SK-N-SH (cell line): ENCODE measurements at regions not wholly inside any gene's neighbourhood (a gene's known extent, or its start where the extent isn't known, plus 50 kb on each side); places are given as distances from the start of the nearest gene placed in this dataset.
"Not testable (repeated sequence)": the region's sequence is repeated elsewhere in the genome, so short reads cannot be mapped to it uniquely, and the experiment has no call there.

Experiments
- CTCF ChIA-PET: fragments of 300-600, 350-600 bp; formaldehyde crosslinking; extraction: SDS; loops from one replicate; lab custom pipeline; 2021; lab: Yijun Ruan, JAX
- POLR2A ChIA-PET: fragments of 350-600 bp; sonication (Branson Sonifier 250); formaldehyde crosslinking; extraction: SDS; loops from one replicate; lab custom pipeline; 2020; ENCODE audit warnings: antibody characterized with exemption, inconsistent platforms; lab: Yijun Ruan, JAX
- DNase-seq: peaks from one replicate; pipeline ENCODE4 v3.0.0; 2012
- H2AFZ ChIP-seq: fragments of 200-600 bp; sonication (generic); 2 replicates; pipeline ENCODE4 v1.8.1; 2016; ENCODE audit warnings: antibody characterized with exemption, mild to moderate bottlenecking, low read depth
- H3F3A ChIP-seq: fragments of 200-600 bp; sonication (generic); replicated peaks from 2 replicates; pipeline ENCODE3; 2016; ENCODE audit warnings: antibody characterized with exemption, mild to moderate bottlenecking; ENCODE audit not compliant: insufficient read depth
- H3K27ac ChIP-seq, 2 experiments: fragments of 200-500 bp in 1 of 2; fragments of 200-600 bp in 1 of 2; sonication (Bioruptor generic) in 1 of 2; sonication (generic), shearing (Covaris generic) in 1 of 2; 2 replicates each; pipeline versions ENCODE4 v1.5.1 to v1.6.1; 2014 to 2016; ENCODE audit warnings: low read depth in 2 of 2, inconsistent platforms in 1 of 2, low read length in 1 of 2, mild to moderate bottlenecking in 1 of 2, mixed read lengths in 1 of 2
- H3K27me3 ChIP-seq: fragments of 200-600 bp; sonication (generic), shearing (Covaris generic); 2 replicates; pipeline ENCODE4 v1.6.1; 2016; ENCODE audit warnings: mixed run types; ENCODE audit not compliant: insufficient read depth
- H3K36me3 ChIP-seq, 2 experiments: fragments of 200-500 bp in 1 of 2; fragments of 200-600 bp in 1 of 2; sonication (Bioruptor generic) in 1 of 2; sonication (generic) in 1 of 2; replicated peaks in 1 of 2; 2 replicates each; pipeline versions ENCODE3 to v1.5.1; 2014 to 2016; ENCODE audit warnings: low read length in 1 of 2, mild to moderate bottlenecking in 1 of 2; ENCODE audit not compliant: insufficient read depth in 2 of 2, control insufficient read depth in 1 of 2
- H3K4me1 ChIP-seq, 2 experiments: fragments of 200-500 bp in 1 of 2; fragments of 200-600 bp in 1 of 2; sonication (Bioruptor generic) in 1 of 2; sonication (generic), shearing (Covaris generic) in 1 of 2; 2 replicates each; pipeline versions ENCODE4 v1.5.1 to v1.6.1; 2014 to 2016; ENCODE audit warnings: low read depth in 1 of 2, low read length in 1 of 2, mixed run types in 1 of 2; ENCODE audit not compliant: insufficient read depth in 2 of 2, control insufficient read depth in 1 of 2
- H3K4me2 ChIP-seq: fragments of 200-600 bp; sonication (generic), shearing (Covaris generic); 2 replicates; pipeline ENCODE4 v1.6.1; 2017; ENCODE audit warnings: mixed run types
- H3K4me3 ChIP-seq, 2 experiments: fragments of 200-500 bp in 1 of 2; fragments of 200-600 bp in 1 of 2; sonication (Bioruptor generic) in 1 of 2; sonication (generic), shearing (Covaris generic) in 1 of 2; 2 replicates each; pipeline versions ENCODE4 v1.5.1 to v1.8.1; 2014 to 2016; ENCODE audit warnings: low read depth in 2 of 2, inconsistent platforms in 1 of 2, low read length in 1 of 2, mild to moderate bottlenecking in 1 of 2, mixed read lengths in 1 of 2, moderate library complexity in 1 of 2
- H3K79me2 ChIP-seq: fragments of 200-600 bp; sonication (generic); 2 replicates; pipeline ENCODE4 v1.8.1; 2017; ENCODE audit warnings: mild to moderate bottlenecking; ENCODE audit not compliant: insufficient read depth
- H3K9ac ChIP-seq: fragments of 200-600 bp; sonication (generic); 2 replicates; pipeline ENCODE4 v1.6.1; 2017; ENCODE audit warnings: mixed run types
- H3K9me2 ChIP-seq: fragments of 200-600 bp; sonication (generic); 2 replicates; pipeline ENCODE4 v1.6.1; 2017; ENCODE audit warnings: mixed run types
- H3K9me3 ChIP-seq: fragments of 200-600 bp; sonication (generic); 2 replicates; pipeline ENCODE4 v1.6.1; 2017; ENCODE audit warnings: mixed run types, mild to moderate bottlenecking, moderate library complexity
- H4K20me1 ChIP-seq: fragments of 200-600 bp; sonication (generic); 2 replicates; pipeline ENCODE4 v1.6.1; 2017; ENCODE audit warnings: mild to moderate bottlenecking, mixed run types; ENCODE audit not compliant: insufficient read depth
- EP300 ChIP-seq, 2 experiments: IDR thresholded peaks; 2 replicates each; pipeline versions ENCODE4 v1.4.0 to v1.6.1; 2012; ENCODE audit warnings: borderline replicate concordance in 1 of 2, low read depth in 1 of 2, low read length in 1 of 2
- FOXM1 ChIP-seq: IDR thresholded peaks from 2 replicates; pipeline ENCODE4 v1.4.0; 2012; ENCODE audit warnings: low read depth, mild to moderate bottlenecking
- GABPA ChIP-seq: IDR thresholded peaks from 2 replicates; pipeline ENCODE4 v1.4.0; 2012; ENCODE audit warnings: low read depth, mild to moderate bottlenecking
- JUND ChIP-seq: IDR thresholded peaks from 2 replicates; pipeline ENCODE4 v1.4.0; 2012
- POLR2AphosphoS5 ChIP-seq: IDR thresholded peaks from 2 replicates; pipeline ENCODE4 v1.6.1; 2012; ENCODE audit warnings: low read depth, low read length
- RFX5 ChIP-seq: IDR thresholded peaks from 2 replicates; pipeline ENCODE4 v1.6.1; 2012; ENCODE audit warnings: mild to moderate bottlenecking, improper control_type of control experiment, low read length
- SIN3A ChIP-seq: IDR thresholded peaks from 2 replicates; pipeline ENCODE4 v1.6.1; 2012; ENCODE audit warnings: low read depth, mild to moderate bottlenecking, low read length, moderate library complexity, borderline replicate concordance
- TAF1 ChIP-seq: IDR thresholded peaks from 2 replicates; pipeline ENCODE4 v1.6.1; 2012; ENCODE audit warnings: low read depth, mild to moderate bottlenecking, low read length, moderate library complexity, borderline replicate concordance
- TCF12 ChIP-seq: IDR thresholded peaks from 2 replicates; pipeline ENCODE4 v1.4.0; 2012
- YY1 ChIP-seq: IDR thresholded peaks from 2 replicates; pipeline ENCODE4 v1.4.0; 2012; ENCODE audit warnings: low read depth, mild to moderate bottlenecking
- whole genome bisulfite sequencing: methylation state at CpG from one replicate; pipeline ENCODE4 v1.1.6; 2017; ENCODE audit warnings: low lambda C conversion rate; 5-methylcytosine and 5-hydroxymethylcytosine counted together
- TF ChIP-seq, protein P1 (sequence below): IDR thresholded peaks from 2 replicates; pipeline ENCODE4 v1.4.0; 2012; ENCODE audit warnings: low read depth
- TF ChIP-seq, protein P2 (sequence below): IDR thresholded peaks from 2 replicates; pipeline ENCODE4 v1.4.0; 2012; ENCODE audit warnings: low read depth, borderline replicate concordance
- TF ChIP-seq, protein P3 (sequence below): IDR thresholded peaks from 2 replicates; pipeline ENCODE4; 2012

DNA sequence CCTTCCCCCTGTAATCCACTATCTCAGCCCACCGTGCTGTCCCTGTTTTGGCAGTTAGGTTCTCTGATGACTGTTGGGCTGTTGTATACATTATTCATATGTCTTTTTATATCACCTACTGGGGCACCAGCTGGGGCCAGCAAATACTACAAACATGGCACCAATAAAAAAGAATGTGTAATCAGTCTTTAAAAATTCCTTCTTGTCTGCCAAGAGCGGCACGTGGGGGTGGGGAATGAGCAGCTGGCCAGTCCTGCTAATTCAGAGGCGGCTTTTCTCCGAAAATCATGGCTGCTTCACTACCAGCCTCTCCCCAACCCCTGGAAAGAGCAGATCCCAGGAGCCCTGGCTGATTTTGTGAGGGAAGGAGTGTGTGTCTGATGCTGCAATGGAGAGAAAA, 77.7 kb upstream of the EEF2KMT start:
- no peak for DNase-seq
- H3K9me2 ChIP-seq = no peaks in the 10 kb centered on the region
- no peak for TF ChIP-seq SIN3A
- TF ChIP-seq, protein P1, sequence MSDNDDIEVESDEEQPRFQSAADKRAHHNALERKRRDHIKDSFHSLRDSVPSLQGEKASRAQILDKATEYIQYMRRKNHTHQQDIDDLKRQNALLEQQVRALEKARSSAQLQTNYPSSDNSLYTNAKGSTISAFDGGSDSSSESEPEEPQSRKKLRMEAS = no peak
- no peak for TF ChIP-seq POLR2AphosphoS5
- no peak for TF ChIP-seq FOXM1
- TF ChIP-seq TCF12 = no peak
- no peak for TF ChIP-seq RFX5
- TF ChIP-seq YY1 = no peak
- TF ChIP-seq, protein P2, sequence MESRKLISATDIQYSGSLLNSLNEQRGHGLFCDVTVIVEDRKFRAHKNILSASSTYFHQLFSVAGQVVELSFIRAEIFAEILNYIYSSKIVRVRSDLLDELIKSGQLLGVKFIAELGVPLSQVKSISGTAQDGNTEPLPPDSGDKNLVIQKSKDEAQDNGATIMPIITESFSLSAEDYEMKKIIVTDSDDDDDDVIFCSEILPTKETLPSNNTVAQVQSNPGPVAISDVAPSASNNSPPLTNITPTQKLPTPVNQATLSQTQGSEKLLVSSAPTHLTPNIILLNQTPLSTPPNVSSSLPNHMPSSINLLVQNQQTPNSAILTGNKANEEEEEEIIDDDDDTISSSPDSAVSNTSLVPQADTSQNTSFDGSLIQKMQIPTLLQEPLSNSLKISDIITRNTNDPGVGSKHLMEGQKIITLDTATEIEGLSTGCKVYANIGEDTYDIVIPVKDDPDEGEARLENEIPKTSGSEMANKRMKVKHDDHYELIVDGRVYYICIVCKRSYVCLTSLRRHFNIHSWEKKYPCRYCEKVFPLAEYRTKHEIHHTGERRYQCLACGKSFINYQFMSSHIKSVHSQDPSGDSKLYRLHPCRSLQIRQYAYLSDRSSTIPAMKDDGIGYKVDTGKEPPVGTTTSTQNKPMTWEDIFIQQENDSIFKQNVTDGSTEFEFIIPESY = no peak
- no peak for TF ChIP-seq TAF1
- no peak for TF ChIP-seq GABPA
- H3K4me3 ChIP-seq = no peak overlapping the region
- H3K79me2 ChIP-seq = no peaks in the 10 kb centered on the region
- H3K4me1 ChIP-seq = no peaks in the 10 kb centered on the region
- no peak overlapping the region for H3K4me2 ChIP-seq
- no peaks in the 10 kb centered on the region for H4K20me1 ChIP-seq
- H2AFZ ChIP-seq = no peak overlapping the region
- POLR2A ChIA-PET = no interaction called here
- H3K27ac ChIP-seq = no peak overlapping the region
- 9% methylated on average over 5 of the region's 5 CpGs for WGBS
- no peaks in the 10 kb centered on the region for H3K36me3 ChIP-seq
- H3K9ac ChIP-seq = no peak overlapping the region
- CTCF ChIA-PET = no interaction called here
- no peaks in the 10 kb centered on the region for H3K27me3 ChIP-seq
- no peaks in the 10 kb centered on the region for H3F3A ChIP-seq
- no peaks in the 10 kb centered on the region for H3K9me3 ChIP-seq

DNA sequence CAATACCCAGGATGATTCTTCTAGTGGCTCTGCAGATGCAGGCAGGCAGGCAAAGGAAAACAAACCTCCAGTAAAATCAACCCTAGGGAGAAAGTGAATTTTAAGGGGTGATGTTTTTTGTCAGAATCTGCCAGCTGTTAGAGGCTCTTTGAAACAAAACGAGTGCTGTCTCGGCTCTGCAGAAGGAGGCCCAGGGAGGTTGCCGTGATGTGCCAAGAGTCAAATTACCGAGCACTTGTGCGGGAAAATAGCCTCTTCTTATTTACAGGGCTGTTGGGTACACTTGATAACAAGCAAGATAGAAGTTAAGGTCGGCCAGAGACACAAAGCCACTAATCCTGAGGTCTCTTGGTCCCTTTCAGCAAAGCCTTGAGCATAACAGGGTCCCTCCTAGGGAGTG, 68.9 kb upstream of the EEF2KMT start:
- Histone ChIP-seq H3K9me3 (no peaks in the 10 kb centered on the region), H3K27me3 (no peaks in the 10 kb centered on the region), H4K20me1 (no peaks in the 10 kb centered on the region), H3K4me3 (no peak overlapping the region), H3K36me3 (no peaks in the 10 kb centered on the region), H3K4me2 (no peak overlapping the region), H3F3A (no peaks in the 10 kb centered on the region), H3K9ac (no peak overlapping the region), H3K79me2 (no peaks in the 10 kb centered on the region), H3K27ac (no peak overlapping the region), H3K4me1 (peaks cover 0 to 2% of the 10 kb centered on the region in 2 experiments; a peak in 1 of 4 replicates), H3K9me2 (no peaks in the 10 kb centered on the region), H2AFZ (no peak overlapping the region)
- TF ChIP-seq, protein P3, sequence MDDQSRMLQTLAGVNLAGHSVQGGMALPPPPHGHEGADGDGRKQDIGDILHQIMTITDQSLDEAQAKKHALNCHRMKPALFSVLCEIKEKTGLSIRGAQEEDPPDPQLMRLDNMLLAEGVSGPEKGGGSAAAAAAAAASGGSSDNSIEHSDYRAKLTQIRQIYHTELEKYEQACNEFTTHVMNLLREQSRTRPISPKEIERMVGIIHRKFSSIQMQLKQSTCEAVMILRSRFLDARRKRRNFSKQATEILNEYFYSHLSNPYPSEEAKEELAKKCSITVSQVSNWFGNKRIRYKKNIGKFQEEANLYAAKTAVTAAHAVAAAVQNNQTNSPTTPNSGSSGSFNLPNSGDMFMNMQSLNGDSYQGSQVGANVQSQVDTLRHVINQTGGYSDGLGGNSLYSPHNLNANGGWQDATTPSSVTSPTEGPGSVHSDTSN = no peak
- TF ChIP-seq TCF12 = no peak
- no peak for TF ChIP-seq JUND
- no peak for TF ChIP-seq SIN3A
- no peak for TF ChIP-seq EP300 (IDR thresholded peaks at IDR 0.05; ENCODE audit: borderline replicate concordance in 1 of 2, low read depth in 1 of 2, low read length in 1 of 2)
- TF ChIP-seq, protein P2 = no peak
- CTCF ChIA-PET = no interaction called here
- POLR2A ChIA-PET = no interaction called here
- 17% methylated on average over 6 of the region's 6 CpGs for WGBS
- DNase-seq = no peak

DNA sequence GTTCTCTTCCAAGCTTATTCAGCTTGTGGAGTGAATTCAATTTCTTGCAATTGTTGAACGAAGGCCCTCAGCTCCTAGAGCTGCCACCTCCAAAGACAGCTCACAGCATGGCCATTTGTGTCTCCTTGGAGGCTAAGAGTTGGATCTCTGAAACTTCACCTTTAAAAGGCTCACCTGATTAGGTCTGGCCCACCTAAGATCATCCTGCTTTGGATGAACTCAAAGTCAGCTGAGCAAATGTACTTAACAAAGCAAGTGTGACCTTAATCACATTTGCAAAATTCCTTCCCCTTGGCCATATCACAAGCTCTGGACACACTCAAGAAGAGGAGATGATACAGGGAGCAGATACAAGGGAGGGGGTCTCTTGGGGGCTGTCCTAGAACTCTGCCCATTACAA, 67.8 kb upstream of the EEF2KMT start:
- POLR2A ChIA-PET = not testable (repeated sequence)

DNA sequence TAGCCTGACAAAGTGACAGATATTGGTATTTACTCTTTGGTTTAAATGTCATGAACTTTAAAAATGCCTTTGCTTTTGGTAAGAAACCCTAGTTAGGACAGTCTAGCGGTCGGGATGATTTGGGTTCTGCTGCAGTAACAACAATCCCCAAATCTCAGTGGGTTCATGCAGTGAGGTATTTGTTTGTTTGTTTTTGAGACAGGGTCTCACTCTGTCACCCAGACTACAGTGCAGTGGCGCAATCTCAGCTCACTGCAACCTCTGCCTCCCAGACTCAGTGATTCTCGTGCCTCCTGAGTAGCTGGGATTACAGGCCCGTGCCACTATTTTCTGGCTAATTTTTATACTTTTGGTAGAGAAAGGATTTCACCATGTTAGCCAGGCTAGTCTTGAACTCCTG, 65.2 kb upstream of the EEF2KMT start:
- H2AFZ ChIP-seq, CTCF ChIA-PET, H3K79me2 ChIP-seq, H3K27me3 ChIP-seq, DNase-seq, H3K9me2 ChIP-seq, H3K9me3 ChIP-seq, H3K4me1 ChIP-seq, POLR2A ChIA-PET, H3K4me2 ChIP-seq, H3K36me3 ChIP-seq, H3F3A ChIP-seq, H3K9ac ChIP-seq, H4K20me1 ChIP-seq, H3K27ac ChIP-seq, H3K4me3 ChIP-seq: not testable (repeated sequence)
- 31% methylated on average over 5 of the region's 5 CpGs for WGBS

More for the DNA sequence above, 67.8 kb upstream of the EEF2KMT start:
- DNase-seq, H3K9me2 ChIP-seq, H3K4me3 ChIP-seq, CTCF ChIA-PET, H3K9me3 ChIP-seq, H3K4me2 ChIP-seq, H3K9ac ChIP-seq, H3K79me2 ChIP-seq, H3K27me3 ChIP-seq, H3K27ac ChIP-seq, H3F3A ChIP-seq, H3K36me3 ChIP-seq, H4K20me1 ChIP-seq, H3K4me1 ChIP-seq, H2AFZ ChIP-seq: not testable (repeated sequence)
- WGBS = 0% methylated on average over 1 of the region's 1 CpG
